ENCODE measurements at regions not wholly inside any gene's neighbourhood (a gene's known extent, or its start where the extent isn't known, plus 50 kb on each side); places are given as distances from the start of the nearest gene placed in this dataset.

DNA sequence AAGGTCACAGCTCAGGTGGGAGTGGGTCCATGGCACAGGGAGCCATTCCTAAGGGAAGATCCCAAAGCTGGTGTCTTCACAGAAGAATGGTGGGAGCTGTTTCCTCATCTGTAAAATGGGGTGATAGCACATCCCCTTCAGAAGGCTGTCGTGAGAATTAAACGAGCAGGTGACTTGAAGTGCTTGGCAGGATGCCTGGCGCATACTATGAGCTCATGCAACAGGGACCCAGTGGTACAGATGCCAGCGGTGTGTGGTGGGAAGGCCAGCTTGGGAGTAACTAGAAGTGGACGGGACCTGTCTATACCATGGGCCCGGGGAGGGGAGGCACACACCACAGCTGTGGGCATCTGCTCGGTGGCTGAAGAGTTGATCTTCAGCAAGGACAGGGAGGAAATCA is 189.3 kb upstream of the TNRC6C start:
- no peak for DNase-seq (ENCODE audit: low read depth in 3 of 3)

DNA sequence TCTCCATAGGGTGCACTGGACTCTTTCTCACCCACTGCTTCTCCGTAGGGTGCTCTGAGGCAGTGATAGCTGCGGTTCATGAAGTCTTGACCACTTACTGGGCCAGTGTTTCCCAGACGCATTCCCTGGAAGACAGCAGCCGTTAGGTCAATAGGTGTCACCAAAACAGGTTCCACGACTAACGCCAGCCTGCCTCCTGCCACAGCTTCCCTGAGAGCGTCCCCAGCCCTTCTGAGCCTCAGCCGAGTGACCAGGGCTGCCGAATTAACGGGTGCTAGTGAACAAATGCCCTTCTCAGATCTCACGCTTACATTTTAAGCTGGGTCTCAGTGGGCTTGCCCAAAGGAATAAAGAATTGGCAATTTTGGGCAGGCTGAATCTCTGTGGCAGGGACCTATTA is 188.7 kb upstream of the TNRC6C start:
- no peak for DNase-seq (ENCODE audit: low read depth in 3 of 3)

DNA sequence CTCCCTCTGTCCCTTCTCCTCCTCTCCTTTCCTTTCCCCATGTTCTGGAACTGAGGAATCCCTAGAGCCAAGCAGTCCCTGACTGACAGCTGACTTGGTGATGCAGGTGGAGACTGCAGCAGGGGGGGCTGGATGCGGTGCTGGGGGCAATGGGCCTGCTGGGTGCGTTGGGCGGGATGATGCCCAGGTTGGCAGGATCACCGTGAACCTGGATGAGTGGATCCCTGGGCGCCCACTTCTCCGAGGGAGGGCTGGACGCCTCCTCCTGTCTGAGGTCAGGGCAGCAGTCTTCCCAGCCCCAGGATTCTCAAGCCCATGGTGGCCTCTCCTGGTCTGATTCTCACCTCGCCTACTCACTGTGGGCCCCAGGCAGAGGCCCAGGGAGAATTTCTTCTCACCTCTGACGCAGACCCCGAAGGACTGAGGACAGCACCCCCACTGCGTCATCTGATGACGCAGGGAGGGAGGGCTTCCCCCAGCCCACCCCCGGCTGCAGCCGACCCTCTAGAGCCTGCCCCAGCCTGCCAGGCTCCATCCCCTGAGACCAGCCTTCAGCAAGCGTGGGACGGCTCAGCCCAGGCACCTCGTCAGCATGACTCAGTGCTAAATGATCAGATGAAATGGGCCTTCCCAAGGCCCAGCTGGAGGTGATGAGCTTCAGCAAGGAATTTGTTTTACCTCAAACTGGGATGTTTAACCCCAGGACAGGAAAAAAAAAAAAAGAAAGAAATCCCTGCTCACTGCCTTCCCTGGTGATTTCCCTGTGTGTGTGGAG is 188.0 kb upstream of the TNRC6C start:
- no peak for DNase-seq (ENCODE audit: low read depth in 3 of 3)

DNA sequence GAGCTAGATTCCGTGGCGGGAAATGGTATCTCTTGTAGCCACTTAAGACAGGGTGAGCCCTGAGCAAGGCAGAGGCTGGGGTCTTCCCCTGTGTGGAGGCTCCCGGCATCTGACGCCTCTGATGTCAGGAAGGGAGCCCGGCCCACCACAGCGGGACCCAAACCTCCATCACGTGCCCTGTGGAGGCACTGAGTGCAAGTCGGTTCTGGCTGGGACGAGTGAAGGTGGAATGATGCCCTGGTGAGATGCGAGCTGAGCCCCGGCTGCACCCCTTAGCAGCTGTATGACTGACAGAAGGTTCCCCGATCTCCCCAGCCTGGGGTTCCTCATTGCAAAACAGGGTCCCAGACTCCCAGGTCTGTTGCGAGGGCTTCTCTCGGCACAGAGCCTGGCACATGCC is 187.4 kb upstream of the TNRC6C start:
- DNase-seq (ENCODE audit: low read depth in 3 of 3), result no peak

DNA sequence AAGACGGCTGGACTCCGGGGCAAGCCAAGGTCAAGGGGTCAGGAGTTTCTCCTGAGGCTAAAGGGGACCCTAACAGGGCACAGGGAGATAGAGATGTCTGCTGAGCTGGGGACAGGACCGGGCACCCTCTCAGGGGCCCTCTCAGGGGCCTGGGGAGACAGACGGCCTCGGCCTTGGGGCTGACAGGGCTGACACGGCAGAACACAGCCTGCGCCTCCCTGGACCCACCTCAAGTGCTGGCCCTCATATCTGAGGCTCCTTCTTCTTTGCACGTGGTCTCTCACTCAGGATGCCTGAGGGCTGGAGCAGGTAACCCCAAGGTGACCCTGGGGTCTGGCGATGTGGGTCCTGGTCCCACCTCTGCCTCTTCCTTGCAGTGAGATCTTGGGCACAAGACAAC is 186.9 kb upstream of the TNRC6C start:
- no peak for DNase-seq (ENCODE audit: low read depth in 3 of 3)

DNA sequence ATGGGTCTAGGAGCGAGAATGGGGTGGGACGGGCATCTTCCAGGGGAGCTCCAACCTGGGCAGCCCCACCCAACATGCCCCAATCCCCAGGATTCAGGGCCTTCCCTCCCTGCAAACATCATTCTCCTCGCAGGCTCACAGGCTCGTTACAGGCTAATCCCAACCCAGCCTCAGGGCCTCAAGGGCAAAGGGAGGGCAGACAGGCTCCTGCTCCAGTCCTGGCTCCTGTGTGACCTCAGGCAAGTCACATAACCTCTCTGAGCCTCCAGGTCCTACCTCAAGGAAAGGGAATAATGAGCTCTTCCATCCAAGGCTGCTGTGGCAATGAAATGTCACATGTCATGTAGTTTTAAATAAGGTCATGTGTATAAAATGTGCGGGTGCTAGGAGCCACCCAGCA is 186.5 kb upstream of the TNRC6C start:
- no peak for DNase-seq (ENCODE audit: low read depth in 3 of 3)

DNA sequence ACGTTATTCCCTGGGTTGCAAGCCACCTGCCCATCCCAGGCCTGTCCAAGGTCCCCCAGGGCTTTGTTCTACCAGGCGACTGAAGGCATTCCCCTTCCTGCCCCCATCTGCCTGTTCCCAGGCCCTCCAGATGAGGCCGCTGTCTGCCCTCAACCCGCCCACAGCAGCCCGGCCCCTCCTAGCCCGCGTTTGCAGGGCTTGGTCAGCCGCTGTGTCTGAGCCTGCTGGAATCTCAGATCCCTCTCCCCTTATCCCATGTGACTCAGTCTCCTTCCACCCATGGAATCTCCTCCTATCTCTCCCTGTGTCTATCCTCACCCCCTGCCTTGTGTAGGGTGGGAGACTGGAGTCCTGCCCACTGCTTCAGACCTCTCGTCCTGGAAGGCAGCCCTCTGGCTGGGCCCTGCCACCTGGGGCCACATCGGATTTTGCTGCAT is 186.0 kb upstream of the TNRC6C start:
- DNase-seq (ENCODE audit: low read depth in 3 of 3), result peak; percentile 35 to 59 (median 38)

DNA sequence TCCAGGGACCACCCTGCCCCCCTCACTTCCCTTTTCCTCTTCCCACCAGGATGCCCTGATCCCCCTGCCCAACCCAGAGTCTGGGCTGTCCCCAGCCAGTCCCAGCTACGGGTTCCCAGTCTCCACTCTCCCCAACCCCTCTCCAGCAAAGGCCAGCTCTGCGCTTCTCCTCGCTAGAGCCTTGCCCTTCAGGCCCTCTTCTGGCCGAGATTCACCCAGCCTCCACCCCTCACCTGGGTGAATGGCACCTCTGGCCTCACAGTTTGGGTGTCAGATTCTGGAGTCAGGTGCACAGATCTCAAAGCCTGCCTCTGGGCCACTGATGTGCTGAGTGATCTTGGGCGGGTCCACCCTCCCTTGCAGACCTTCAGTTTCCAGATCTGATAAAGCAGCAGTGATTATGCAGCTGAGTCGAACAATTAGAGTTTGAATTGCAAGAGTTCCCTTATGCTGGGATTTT is 185.6 kb upstream of the TNRC6C start:
- no peak for DNase-seq (ENCODE audit: low read depth in 3 of 3)

DNA sequence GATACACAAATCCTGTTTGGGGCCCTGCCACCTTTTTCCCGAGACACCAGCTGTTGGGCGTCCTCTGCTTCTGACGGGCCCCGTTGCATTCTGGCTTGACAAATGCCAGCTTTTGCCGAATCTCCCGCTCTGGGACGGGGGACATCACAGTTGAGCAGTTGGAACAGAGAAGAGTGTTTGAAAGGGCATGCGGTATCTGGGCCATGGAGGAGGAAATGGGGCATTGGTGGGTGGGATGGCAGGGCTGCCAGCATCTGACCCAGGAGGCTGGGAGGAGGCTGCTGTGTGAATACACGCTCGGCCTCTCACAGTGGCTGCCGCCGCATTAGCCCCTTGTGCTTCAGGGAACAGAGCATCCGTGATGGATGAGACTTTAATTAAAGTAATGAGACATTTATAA is 184.3 kb upstream of the TNRC6C start:
- DNase-seq (ENCODE audit: low read depth in 3 of 3), result no peak

DNA sequence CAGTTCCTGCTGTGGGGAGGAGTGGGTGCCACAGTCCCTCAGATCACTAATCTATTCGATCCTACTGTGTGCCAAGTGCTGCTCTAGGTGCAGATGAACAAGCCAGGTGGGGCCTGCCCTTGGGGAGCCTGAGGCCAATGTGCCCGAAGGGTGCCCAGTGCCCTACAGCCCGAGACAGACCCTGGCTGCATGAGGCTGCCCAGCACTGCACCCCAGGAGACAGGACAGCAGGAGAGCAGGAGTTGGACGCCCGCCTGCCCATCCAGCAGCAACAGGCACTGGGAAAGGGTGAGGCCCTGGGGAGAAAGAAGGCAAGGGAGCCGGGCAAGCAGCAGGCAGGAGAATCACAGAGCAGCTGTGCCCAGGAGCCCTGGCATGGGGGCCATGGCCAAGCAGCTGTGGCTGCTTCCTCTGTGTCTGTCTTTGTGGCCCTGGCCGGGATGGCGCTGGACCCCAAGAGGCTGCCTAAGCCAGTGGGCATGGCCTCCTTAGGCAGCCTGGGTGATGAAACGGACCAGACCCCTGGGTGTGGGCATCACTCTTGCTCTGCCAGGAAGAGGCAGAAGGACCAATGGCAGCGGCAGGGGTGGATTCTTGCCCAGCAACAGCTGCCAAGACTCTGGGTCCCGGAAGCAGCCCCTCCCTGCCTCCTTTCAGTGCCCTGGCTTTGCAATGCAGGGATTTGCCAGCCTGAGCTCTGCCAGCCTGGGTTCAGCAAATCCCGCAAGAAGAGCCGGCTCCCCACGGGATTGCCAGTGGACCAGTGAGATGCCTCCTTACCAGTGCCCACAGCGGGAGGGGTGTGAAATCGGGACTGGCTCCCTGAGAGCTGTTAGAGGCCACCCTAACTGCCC is 179.6 kb upstream of the TNRC6C start:
- no peak for DNase-seq (ENCODE audit: low read depth in 3 of 3)

DNA sequence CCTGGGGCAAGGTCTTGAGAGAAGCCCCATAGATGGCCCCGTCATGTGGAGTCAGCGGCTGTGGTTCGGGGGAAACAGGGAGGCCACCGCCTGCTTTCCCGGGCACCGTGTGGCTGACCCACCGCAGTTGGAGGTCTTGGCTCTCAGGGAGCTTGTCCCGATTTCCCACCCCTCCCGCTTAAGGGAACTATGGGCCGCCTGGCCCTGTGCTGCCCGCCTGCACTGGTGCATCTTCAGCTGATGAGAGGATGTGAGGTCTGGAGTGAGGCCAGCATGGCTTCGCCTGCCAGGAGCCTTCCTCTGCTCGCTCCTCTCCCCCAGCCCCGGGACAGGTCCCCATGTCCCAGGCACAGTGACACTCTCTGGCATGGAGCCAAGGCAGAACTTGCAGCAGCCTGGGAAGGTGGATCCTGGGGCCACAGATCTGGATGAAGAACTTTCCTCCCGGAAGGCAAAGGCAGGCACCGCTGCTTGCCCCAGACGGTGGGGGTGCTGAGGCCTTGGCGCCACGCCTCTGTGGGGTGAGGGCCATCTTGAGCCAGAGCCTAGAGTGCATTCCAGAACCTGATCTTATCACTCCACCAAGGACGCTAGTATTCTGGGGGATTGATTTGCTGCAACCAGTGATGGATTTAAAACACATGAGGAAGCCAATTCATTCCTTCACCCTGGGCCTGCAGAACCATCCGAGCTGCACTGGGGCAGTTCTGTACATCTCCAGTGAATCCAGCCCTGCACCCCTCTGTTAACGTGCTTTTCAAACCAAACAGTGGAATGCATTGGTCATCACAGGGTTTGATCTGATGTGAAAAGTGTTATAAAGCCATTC is 178.6 kb upstream of the TNRC6C start:
- no peak for DNase-seq (ENCODE audit: low read depth in 3 of 3)

DNA sequence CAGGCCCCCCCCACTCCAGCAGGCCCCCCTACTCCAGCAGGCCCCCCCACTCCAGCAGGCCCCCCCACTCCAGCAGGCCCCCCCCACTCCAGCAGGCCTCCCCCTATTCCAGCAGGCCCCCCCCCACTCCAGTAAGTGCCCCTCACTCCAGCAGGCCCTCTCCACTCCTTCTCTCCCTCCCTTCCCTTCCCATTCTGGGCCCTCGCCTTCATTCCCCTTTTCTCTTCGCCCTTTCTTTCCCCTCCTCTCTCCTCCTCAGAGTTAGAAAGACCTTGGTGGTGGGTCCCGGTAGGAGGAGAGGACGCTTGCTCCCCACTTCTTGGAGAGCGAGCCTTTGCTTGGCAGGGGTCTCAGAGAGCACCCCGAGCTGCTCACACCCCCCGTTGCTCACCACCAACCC is 177.0 kb upstream of the TNRC6C start:
- DNase-seq (ENCODE audit: low read depth in 3 of 3), result no peak

DNA sequence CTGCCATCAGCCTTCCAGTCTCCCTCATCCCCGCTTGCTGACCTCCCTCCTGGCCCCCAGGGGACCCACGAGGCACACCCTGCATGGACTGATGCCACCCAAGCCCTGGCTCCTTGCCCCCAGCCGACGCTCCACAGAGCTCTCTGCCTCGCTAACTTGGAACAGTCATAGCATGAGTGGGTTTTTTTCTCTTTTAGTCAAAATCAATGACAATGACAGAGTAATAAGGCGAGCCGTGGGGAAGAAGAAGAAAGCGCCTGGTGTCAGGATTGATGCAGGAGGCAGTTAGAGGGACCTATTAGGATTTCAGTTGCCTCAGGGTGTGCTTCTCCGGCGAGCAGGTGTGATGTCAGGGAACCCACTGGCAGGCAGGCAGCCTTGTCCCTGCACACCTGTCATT is 176.3 kb upstream of the TNRC6C start:
- no peak for DNase-seq (ENCODE audit: low read depth in 3 of 3)

DNA sequence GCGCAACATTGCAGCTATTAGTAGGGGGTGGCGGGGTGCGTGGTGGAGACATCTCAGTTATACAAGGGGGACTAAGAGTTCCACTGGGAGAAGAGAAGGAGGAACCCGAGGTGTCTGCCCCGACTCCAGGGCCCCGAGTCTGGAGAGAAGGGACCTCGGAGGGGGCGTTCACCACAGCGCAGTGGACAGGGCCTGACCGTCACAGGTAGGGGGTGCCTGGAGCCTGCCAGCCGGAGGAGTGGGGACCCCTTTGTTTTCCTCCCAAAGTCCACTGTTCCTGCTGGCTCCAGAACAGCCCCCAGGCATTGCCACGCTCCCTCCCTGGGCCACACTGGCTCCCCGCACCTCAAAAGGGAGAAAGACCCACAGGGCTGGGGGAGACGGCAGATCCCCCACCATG is 175.9 kb upstream of the TNRC6C start:
- no peak for DNase-seq (ENCODE audit: low read depth in 3 of 3)

DNA sequence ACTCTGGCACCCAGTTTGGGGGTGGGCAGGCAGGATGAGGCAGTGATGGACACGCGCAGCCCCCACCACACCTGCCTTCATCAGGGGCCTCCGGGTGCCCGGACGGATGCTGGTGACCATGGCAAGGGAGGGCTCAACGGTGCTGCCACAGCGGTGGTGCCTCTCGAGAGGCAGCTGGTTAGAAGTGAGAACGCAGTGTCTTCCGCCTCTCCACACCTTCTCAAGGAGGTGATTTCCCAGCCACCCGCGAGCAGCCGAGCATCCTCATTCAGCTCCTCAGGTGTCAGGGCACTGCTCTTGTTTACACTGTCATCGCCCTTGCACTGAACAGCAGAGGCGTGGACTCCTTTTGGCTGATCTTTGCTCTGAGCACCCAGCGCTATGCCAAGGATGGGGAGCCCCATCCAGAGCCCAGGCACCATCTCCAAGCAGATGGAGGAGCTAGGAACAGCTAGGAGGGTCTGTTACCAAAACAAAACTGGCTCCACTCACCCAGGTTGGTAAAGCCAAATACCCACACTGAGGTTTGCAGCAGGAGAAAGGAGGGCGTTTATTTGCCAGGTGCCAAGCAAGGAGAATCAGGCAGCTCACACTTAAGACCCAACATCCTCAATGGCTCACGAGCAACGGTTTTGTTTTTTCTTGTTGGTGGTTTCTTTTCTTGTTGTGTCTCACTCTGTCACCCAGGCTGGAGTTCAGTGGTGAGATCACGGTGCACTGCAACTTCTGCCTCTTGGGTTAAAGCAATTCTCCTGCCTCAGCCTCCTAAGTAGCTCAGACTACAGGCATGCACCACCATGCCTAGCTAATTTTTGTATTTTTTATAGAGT is 174.3 kb upstream of the TNRC6C start:
- peak in 2 of 3 donors; percentile 18 to 32 for DNase-seq (ENCODE audit: low read depth in 3 of 3)

DNA sequence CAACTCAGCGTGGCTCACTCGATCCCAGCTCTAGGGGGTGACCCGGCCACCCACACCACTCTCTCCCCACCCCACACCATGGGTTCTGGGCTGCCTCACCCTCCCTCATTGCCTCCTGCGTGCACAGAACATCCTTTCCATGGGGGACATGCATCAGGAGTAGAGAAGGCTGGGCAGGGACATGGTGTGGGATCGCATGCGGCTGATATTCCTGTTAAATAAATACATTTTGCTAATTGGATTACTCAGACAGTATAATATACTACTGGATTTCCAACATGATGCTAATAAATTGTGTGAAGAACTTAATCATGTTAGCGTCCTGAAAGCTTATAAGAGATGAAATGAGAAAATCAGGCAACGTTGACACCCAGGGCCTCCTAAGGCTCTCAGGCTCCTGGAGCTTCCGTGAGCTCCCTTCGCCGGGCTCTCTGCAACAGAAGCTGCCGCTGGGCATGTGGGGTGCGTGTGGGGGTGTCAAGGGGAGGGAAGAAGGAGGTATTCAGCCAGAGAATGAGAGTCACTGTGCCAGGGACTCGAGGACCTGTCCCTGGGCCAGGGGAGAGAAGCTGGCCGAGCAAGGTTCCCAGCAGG is 173.1 kb upstream of the TNRC6C start:
- no peak for DNase-seq (ENCODE audit: low read depth in 3 of 3)

DNA sequence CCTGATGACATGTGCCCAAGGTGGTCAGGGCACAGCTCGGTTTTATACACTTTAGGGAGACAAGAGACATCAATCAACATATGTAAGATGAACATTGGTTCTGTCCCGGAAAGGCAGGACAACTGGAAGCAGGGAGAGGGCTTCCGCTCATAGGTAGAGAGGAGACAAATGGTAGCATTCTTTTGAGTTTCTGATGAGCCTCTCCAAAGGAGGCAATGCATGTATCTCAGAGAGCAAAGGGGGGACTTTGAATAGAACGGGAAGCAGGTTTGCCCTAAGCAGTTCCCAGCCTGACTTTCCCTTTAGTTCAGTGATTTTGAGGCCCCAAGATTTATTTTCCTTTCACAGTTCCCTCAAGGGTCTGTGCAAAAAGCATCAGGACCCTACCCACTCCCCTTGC is 172.4 kb upstream of the TNRC6C start:
- no peak for DNase-seq (ENCODE audit: low read depth in 3 of 3)

DNA sequence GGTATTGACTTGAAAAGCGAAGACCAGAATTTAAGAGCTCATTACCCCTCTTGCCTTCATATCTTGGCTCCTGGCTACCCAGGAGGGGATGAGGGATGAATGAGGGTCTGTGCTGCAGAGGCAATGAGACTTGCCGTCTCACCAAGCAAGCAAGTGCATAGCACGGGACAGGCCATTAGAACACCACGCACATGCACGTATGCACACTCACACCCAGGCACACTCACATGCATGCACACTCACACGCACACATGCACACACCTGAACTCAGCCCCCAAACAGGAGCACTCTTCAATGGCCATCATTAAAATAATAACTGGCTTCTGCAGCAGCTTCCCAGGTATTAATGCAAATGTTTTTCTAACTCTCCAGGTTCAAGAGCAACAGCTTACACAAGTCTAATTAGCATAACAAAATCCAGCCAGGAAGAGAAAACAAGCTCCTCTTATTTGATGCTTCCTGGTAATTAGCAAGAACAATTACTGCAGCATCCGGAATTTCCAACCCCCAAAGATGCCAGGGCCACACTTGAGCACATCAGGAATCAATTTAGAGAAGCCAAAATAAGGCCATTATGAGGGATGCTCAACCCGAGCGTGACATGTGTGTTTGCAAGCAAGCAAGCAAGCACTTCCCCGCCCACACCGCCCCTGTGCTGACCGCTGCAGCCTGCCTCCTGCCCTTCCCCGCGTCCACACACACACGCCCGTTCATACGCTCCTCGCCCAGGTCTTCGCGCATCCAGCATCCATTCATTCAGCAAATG is 171.6 kb upstream of the TNRC6C start:
- no peak for DNase-seq (ENCODE audit: low read depth in 3 of 3)

DNA sequence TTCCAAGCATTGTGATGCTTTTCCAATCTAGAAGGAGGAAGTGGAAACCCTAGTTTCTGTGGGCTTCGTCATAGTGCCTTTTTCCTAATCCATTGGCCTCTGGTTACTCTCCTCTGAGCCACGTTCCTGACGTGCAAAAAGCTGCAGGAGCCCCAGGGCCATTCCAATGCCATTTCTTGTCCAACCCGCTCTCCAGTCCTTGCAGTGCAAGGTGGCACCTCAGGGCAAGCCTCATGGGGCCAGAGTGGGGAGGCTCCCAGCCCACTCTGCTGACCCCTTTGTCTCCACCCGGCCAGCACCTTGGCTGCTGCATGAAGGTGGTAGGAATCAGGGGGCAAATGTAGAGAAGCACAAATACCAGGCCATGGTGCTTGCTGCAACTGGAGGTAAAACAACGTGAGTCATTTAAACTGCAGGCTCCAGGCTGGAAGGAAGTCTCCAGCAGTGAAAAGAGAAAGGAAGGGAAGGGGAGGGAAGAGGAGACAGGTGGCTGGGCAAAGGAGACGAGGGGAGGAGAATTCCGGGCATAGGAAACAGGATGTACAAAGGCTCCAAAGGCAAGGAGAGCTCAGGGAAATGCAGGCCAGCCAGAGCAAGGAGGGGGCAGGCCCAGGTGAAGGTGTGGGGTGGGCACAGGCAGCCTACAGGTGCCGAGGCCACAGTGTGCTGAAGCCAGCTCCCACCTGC is 168.2 kb upstream of the TNRC6C start:
- no peak for DNase-seq (ENCODE audit: low read depth in 3 of 3)

DNA sequence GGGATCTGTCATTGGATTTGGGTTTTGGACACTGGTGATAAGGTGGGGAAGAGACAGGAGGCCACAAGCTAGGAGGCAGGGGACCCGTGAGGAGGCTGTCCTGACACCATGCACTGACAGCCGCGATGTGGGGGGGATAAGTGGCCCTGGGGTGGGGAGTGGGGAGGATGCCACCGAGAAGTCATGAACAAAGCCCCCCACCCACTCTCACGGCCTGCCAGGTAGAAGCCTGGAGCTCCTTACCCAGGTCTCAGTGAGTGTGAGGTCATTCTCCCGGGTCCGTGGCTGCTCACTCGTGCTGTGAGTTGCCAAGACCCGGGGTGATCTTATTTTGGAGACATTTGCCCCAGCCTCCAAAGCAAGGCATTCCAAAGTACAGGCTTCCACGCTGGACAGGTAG is 165.9 kb upstream of the TNRC6C start:
- DNase-seq (ENCODE audit: low read depth in 3 of 3), result no peak

All from stimulated activated CD4-positive, alpha-beta T cell treated with anti-CD3 and anti-CD28 coated beads, TNF-alpha, amount 100 ng/mL, for 48 hours (primary cell).